HuH-7.5 (cell line): ENCODE measurements at regions not wholly inside any gene's neighbourhood (a gene's known extent, or its start where the extent isn't known, plus 50 kb on each side); places are given as distances from the start of the nearest gene placed in this dataset.
"Not testable (repeated sequence)": the region's sequence is repeated elsewhere in the genome, so short reads cannot be mapped to it uniquely, and the experiment has no call there.

Experiments
- DNase-seq: peaks from one replicate; pipeline ENCODE4 v3.0.0; 2011; ENCODE audit warnings: low spot score

DNA sequence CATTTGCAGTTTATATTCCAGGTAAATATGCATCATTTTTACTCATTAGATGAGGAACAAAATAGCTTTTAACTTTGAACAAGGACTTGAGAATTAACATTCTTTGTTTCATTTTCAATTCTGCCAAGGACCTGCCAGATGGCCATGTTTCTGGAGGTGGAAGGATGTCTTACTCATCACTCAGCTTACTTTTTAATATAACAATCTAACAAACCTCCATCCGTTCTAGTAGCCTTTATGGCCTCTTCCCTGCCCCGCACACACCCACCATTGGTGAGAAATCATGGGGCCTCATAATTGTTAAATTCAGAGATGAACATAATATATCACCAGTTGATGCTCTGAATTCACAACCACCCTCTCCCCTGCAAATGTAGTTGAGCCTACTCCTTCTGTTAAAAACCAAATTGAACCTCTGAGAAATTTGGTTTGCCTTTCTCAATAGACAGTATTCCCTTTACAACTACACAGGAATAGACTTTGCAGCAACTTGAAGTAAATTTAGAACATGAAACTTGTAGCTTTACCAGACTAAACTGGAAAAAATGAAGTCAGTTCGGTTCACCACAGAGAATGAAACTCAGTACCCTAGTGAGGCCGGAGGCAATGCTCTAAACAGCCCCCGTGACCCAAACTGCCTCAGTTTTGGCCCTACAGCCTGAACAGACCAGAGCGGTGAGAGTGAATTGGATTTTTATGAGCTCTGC, 50.1 kb upstream of the ACSL4 start:
- DNase-seq = no peak

DNA sequence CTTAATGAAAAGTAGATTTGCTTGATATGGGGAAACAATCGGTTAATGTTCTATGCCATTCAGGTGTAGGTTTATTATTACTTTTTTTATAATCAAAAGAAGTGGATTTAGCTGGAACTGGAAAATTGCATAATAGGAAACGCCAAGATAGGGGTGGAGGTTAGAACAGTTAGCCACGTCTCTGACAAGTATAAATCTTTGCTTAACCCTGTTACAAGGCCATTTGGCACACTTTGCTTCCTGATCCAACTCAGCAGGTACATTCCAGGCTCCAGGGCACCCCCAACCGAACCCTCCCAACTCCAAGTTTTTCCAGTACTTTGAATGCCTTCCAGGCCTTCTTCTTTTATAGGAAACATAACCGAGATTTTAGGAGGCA, 50.6 kb upstream of the ACSL4 start:
- no peak for DNase-seq

DNA sequence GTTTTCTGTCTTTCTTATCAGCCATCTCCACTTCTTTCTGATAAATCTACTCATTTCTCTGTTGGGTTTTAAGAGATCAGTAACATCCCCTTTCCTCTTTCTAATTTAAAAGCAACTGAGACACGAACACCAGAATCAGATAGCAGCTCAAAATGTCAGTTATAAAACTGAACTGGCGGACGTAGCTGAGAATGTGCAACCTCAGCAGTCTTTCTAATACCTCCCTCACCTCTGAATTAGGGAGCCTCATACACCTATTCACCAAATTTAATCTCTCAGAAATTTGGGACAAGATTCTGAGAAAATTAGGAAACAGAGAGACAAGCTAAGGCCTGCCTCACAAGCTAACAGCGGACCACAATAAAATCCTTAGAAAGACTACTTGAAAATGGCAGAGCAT, 52.0 kb upstream of the ACSL4 start:
- no peak for DNase-seq

DNA sequence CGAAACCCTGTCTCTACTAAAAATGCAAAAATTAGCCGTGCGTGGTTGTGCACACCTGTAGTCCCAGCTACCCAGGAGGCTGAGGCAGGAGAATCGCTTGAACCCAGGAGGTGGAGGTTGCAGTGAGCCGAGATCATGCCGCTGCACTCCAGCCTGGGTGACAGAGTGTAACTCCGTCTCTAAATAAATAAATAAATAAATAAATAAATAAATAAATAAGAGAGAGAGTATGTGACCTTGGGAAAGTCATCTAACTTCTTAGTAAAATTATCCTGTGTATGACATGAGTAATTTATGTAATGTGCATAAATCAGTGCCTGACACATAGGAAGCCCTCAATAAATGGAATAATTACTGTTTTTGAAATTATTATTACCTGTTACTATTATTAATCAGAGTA, 57.5 kb upstream of the ACSL4 start:
- not testable (repeated sequence) for DNase-seq

DNA sequence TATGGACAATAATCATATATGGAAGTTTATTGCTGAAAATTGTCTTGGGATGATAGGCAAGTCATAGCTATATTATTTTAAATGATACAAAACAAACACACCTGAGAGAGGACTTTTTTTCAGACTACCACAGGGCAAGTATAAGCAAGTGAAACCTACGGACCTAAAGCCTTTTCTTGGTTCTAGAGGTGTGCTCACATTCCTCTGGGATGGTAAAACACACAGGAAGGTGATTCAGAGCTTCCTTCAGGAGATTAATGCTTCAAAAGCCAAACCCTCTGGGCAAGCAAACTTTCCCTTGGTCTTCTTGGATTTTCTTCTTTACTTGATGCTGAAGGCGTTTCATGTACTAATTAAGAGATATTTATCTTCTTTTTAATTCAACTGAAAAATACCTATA, 60.1 kb upstream of the ACSL4 start:
- no peak for DNase-seq

DNA sequence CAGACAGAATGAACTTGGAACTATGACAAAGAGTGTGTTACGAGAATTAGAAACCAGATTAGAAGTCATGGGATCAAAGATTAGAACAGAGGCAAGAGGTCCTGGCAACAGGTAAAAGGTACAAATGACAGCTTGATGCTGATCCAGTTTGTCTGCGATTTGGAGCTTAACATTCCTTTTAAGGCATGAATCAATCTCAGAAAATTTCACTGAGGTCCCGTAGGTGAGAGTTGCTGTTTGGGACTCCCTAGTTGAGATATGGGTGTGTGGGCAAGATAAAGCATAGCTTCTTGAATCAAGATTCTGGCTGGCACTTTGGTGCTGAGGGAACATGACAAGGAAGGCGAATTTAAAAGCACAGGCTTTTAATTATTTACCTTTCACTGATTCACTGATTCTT, 62.6 kb upstream of the ACSL4 start:
- no peak for DNase-seq

DNA sequence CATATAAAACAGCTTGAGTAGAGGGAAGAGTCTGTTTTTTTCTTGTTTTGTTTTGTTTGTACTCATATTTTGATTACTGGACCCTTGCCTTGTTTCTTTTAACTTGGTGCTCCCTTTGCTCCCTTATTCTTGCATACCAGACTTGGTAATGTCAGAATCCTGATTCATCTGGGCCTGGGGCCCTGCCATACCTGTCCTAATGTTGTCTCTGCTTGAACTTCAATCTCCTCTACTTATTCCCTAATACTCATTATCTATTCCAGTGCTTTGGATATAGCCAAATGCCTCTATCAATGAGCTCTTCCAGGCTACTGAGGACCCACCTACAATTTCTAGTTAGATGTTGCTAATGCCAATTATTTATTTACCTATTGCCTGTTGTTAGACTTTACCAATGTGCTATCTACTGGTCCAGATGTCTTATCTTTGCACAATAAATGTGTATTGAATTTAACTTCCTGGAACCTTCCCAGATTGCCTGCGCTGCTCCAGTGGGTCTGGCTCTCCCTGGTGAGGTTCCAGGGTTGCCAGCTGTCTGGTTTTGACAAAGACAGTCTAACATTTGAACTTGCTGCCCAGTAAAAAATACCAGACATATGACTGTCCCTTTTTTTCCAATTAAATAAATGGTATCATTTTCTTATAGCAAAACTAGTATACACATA, 64.4 kb upstream of the ACSL4 start:
- no peak for DNase-seq

DNA sequence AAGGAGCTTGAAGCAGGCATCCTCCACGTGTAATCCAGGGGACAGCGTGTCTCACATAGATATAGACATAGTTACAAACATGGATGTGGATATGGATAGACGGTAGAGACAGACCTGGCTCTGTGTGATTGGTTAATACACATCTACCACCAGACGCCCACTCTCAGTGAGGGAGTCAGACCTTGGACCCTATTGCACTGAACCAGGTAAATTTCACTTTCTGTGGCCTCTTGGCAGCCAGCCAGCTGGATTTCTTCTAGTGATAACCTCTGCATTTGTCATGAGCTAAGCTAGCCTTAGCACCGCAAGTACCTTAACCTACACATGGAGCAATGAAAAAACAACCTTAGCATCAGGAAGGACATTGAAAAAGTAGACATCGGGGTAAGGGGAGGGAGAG, 79.2 kb upstream of the ACSL4 start:
- peak; percentile 11 for DNase-seq

DNA sequence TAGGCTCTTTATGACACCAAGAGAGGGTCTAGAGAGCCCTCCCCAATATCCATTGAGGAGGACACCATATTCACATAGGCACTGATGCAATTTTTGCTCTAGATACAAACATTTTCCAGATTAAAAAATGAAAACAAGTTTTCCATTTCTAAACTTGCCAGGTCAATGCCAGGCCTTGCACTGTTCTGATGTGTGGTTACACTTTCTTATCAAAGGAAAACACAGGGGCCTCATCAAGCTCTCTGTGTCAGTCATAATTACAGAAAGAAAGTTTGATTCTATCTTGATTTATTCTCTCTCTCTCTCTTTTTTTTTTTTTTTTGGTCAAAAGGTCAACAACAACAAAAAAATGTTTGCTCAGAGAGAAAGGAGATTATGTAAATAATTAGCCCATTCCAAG, 80.2 kb upstream of the ACSL4 start:
- DNase-seq = no peak

DNA sequence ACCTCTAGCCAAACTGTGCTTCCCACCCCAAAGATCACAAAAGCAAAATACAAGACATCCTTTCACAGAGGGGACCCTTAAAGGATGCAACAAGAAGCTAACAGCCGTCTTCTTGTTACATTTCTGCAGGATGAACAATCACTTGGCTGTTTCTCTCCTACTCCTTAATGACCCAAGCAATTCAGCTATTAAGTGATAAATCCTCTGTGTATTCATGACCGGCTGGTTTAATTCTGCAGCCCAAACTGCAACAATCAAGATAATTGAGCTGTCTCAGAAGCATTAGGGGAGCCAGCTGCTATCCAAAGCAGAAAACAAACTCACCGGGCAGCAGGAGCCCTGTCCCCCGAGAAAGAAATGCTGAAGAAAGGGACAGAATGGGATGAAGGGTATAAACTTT, 85.9 kb upstream of the ACSL4 start:
- DNase-seq = no peak

DNA sequence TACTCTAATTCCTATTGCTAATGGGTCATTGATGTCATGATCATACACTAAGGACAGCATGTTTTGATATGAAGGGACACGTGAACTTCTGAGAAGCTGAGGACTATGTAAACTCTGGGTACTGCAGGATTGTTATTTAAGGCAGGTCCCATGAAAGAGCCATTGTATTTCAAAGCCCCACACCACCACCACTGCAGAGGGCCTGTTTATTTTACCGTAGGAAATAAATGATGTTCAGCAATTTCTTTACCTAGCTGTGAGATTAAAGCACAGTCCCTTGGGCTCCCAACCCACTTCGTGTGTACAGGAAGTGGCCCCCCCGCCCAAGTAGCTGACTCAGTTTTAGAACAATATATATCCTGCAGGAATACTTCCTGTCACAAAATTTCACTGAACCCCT, 89.8 kb upstream of the ACSL4 start:
- no peak for DNase-seq

DNA sequence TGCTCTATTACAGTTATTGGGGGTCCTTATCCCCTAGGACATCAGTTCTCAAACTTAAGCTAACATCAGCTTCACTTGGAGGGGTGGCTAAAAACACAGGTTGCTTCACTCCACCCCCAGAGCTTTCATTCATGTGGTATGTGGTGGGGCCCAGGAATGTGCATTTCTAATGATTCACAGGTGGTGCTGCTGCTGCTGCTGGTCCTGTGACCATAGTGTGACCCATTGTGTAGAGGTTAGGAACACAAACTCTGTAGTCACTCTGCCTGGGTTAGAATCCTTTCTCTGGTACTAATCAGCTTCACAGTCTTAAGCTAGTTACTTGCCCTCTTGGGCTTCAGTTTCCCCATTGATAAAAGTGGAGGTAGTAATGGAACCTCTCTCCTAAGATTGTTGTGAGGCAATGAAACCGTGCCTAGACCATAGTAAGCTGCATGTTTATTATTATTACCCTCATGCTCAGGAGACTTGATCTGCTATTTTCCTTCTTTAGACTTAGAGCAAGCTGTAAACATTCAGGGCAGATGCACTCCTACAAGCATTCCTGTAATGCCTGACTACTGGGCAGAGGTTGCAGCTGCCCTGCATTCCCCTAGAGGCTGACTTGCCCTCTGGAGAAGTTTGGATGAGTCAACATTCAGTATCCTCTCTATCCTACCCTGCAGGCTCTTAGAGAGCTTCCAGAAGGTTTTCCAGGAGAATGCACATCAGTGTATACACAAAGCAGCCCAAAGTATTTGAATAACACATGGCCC, 94.1 kb upstream of the ACSL4 start:
- no peak for DNase-seq

DNA sequence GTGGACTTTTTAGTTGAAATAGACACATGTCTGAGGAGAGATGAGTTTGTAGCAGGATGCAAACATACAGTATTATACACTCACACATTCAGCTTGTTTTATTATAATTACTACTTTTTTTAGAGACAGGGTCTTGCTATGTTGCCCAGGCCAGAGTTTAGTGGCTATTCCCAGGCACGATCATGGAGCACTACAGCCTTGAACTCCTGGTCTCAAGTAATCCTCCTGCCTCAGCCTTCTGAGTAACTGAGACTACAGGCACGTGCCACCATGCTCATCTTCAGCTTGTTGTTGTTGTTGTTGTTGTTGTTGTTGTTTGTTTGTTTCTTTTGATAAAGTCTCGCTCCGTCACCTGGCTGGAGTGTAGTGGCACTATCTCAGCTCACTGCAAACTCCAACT, 94.7 kb upstream of the ACSL4 start:
- no peak for DNase-seq

DNA sequence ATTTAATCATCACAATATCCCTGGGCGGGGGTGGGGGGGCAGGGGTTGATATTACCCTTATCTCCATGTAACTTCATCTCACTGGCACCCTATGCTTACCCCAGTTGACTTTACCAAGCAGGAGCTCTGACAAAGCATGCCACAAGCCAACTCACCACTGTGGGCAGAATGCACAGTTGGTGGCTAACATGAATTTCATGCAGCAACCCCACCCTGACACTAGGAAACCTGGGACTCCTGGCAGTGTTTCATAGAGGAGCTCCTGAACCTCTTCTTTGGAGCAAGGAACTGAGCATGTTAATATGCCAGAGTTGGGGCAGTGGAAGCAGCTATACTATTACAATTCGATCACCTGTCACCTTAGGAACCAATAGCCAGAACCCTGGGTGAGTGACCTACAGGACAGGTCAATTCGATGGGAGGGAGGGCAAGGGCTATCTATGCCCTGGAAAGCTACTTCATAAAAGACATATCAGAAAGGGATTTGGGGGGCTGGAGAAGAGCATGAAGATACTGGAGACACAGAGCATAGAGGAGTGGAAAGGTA, 97.2 kb upstream of the ACSL4 start:
- no peak for DNase-seq

DNA sequence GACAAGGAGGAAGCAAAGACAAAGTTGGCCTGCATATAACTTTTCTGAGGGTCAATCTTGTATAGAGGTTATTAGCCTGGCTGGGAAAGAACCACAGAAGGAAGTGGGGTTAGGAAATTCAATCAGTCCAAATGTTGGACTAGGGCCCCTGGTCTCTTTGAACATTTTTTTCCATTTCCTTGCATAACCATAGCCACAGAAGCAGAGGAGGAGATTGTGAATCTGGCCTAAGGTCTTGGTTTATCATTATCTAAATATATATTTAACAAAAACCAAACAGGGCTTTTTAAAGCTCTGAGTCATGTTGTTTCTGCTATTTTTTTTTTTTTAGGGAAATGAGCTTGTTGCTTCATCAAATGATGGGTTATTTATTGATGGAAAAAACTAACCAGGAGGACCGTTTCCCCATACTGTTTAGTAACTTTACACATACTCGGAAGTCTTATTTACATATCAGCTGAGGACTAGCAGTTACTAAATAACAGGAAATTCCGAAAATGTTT, 97.7 kb upstream of the ACSL4 start:
- no peak for DNase-seq

DNA sequence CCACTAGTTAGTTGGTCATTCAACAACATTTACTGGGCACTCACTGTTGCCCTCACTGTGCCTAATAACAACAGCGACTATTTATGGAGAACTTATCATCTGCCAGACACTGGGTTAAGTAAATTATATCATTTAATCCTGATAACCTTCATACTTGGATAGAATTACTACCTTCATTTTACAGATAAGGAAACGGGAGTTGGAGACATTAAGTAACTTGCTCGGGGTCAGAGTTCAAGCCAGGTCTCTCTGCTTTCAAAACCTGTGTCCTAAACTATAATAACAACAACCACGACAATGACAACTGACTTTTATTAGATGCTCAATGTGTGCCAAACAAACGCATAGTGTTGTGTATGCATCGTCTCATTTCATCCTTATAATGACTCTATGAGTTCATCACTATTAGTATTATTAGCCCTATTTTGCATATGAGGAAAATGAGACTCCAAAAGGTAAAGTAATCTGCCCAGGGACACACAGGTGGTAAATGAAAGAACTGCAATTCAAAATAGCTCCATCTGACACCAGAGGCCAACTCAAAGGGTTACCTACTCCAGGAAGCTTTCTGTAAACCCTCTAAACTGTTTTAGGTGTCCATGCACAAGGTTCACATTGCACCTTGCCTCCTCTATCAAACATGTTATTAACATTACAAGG, 98.4 kb upstream of the ACSL4 start:
- no peak for DNase-seq

DNA sequence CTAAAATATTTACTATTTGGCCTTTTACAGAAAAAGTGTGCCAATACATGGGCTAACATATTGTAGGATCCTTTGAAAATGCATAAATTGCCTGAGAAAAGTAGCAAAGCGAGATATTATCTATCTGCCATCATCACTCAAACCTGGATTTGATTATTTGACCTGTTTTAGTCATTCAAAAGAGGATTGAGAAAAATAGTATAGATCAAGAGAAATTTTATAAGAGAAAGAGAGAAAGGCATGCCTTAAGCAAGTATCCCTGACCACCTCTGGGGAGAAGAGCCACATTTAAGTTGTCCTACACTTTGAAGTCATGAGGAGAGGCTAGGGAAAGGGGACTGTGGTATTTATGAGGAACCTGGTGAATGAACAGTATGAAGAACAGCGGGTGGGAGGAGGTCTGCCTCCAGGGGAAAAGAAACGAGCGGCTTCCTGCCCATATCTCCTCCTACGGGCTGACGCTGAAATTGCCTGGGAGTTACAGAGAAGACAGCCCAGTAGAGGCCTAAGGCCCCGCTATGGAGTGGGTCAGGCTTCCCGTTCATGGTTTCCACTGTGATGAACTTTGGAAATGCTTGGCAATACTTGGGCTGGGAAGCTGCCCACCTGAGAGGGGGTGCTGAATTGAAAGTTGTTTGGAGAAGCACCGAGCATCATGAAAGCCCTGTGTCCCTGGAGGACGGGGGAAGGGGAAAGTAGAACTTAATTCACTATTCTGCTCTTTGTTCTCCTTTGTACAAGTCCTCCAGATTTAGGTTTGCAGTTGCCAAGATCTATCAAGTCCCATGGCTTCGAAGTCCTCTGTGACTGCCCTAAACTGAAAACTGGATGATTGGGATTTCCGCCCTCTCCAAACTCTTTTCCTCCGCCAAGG, 106.9 kb upstream of the ACSL4 start:
- no peak for DNase-seq

DNA sequence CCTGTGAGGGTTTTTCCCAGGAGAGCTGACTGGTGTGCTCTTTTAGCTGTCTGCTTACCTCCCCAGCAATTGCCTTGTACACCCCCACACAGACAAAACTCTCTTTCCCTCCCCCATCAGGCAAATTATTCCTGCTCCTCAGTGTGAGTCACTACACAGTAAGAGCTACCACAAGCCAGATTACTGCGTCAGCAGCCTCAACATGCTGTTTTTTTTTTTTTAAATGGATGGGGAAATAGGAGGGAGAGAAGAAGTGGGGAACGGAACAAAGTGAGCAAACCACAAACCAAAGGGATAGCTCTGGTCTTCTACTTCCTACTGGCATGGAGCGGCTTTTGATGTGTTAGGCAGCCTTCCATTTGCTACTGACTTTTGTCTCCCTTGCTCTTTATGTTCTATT, 107.5 kb upstream of the ACSL4 start:
- DNase-seq = no peak

DNA sequence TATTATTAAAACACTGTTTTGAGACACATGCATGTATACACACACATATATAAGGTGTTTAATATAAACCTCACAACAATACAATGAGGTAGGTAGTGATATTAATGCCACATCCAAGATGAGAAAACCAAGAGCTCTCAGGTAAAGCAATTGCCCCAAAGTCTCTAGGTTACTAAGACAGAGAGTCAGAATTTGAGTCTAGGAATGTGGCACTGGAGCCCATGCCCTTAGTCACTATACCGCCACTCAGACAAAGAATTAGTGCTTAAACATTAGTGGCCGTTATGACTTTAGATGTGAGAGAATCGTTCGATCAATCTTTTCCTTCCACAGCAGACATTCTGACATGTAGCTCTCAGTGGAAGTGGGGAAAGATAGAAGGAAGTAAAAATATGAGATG, 108.2 kb upstream of the ACSL4 start:
- no peak for DNase-seq

DNA sequence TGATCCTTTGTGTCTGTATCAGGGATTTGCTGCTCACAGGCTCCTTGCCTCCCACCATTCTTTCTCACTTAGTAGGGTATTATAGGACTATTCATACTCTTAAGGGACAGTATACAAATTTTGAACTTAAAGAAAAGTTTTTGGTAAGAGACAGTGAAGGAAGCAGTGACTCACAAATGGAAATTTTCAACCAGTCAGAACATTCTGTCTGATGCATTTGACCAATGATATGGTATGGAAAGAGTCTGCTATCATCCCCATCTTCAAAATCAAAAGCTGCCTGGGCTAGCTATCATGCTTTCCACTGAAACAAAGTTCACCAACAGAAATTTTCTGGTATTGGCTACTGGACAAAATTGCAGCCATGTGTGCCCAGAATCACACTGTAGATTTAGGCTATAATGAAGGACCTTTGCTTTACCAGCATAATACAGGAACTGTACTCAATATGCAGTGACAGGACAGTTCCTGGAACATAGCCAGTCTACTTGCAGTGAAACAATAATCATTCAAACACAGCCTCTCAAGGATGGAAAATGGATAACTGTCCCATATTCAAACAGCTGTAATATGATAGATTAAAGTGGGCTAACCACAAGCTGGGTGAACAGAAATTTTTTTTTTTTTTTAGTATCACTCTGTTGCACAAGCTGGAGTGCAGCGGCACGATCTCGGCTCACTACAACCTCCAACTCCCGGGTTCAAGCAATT, 109.0 kb upstream of the ACSL4 start:
- DNase-seq = no peak

DNA sequence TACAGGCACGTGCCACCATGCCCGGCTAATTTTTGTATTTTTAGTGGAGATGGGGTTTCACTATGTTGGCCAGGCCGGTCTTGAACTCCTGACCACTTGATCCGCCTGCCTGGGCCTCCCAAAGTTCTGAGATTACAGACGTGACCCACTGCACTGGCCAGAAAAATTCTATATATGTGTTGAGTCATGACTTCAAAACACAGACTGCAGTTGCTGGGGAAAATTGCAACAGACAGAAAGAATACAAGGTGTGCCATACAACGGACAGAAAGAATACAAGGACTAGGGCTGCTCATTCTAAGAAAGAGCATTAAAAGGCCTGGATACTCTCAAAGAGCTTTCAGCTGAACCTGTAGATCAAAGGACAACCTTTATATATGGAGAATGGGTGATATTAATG, 109.6 kb upstream of the ACSL4 start:
- no peak for DNase-seq
